SKM-1 (cell line): ENCODE measurements at regions not wholly inside any gene's neighbourhood (a gene's known extent, or its start where the extent isn't known, plus 50 kb on each side); places are given as distances from the start of the nearest gene placed in this dataset.

ENCODE experiments used
- DNase-seq: peaks from one replicate; lab custom pipeline; 2025; ENCODE audit not compliant: unreplicated experiment; lab: John Stamatoyannopoulos, UW

- no peak for DNase-seq
Observed at GRCh38 chr2:215607766-215608165, 171.9 kb upstream of the FN1 start.

GRCh38 chr2:215606219-215606618, 170.4 kb upstream of the FN1 start:
- DNase-seq: no peak

GRCh38 chr2:215605214-215605613, 169.3 kb upstream of the FN1 start:
- DNase-seq: no peak

- DNase-seq: no peak
Observed at GRCh38 chr2:215604606-215605005, 168.7 kb upstream of the FN1 start.

GRCh38 chr2:215603440-215603839, 167.6 kb upstream of the FN1 start:
- no peak for DNase-seq

GRCh38 chr2:215602997-215603396, 167.1 kb upstream of the FN1 start:
- no peak for DNase-seq

GRCh38 chr2:215601990-215602721, 166.3 kb upstream of the FN1 start:
- DNase-seq: no peak

GRCh38 chr2:215601526-215601925, 165.7 kb upstream of the FN1 start:
- DNase-seq: no peak

- DNase-seq: no peak
Observed at GRCh38 chr2:215598376-215598975, 162.6 kb upstream of the FN1 start.

GRCh38 chr2:215597577-215597976, 161.7 kb upstream of the FN1 start:
- no peak for DNase-seq

- no peak for DNase-seq
Observed at GRCh38 chr2:215594766-215595165, 158.9 kb upstream of the FN1 start.

GRCh38 chr2:215590010-215590745, 154.3 kb upstream of the FN1 start:
- DNase-seq: no peak

GRCh38 chr2:215583881-215584280, 148.0 kb upstream of the FN1 start:
- DNase-seq: no peak

GRCh38 chr2:215579809-215580208, 143.9 kb upstream of the FN1 start:
- DNase-seq: no peak

GRCh38 chr2:215577356-215577755, 141.5 kb upstream of the FN1 start:
- DNase-seq: no peak

- no peak for DNase-seq
Observed at GRCh38 chr2:215576572-215576971, 140.7 kb upstream of the FN1 start.

GRCh38 chr2:215573496-215573895, 137.6 kb upstream of the FN1 start:
- no peak for DNase-seq

- no peak for DNase-seq
Observed at GRCh38 chr2:215572341-215572848, 136.5 kb upstream of the FN1 start.

GRCh38 chr2:215571689-215572088, 135.8 kb upstream of the FN1 start:
- no peak for DNase-seq

GRCh38 chr2:215567504-215567903, 131.6 kb upstream of the FN1 start:
- no peak for DNase-seq

GRCh38 chr2:215565897-215566296, 130.0 kb upstream of the FN1 start:
- DNase-seq: no peak

- no peak for DNase-seq
Observed at GRCh38 chr2:215557701-215558100, 121.8 kb upstream of the FN1 start.
